ENCODE measurements at regions not wholly inside any gene's neighbourhood (a gene's known extent, or its start where the extent isn't known, plus 50 kb on each side); places are given as distances from the start of the nearest gene placed in this dataset.

DNA sequence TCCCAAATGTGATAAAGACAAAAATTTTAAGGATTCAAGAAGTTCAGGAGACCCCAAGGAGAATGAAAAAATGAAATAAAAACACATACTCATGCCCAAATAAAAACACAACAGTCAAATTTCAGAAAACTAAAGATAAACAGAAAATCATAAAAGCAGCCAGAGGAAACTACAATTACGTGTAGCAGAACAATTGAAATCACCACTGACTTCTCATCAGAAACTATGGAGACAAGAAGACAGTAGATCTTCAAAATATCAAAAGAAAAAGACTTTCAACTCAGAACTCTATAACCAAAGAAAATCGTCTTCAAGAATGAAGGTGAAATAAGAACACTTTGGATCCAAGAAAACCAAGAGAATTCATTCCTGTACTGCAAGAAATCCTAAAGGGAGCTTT lies 54.9 kb downstream of the DIO3 start:
- no peak for DNase-seq
- Histone ChIP-seq H3K27me3 (replicated peaks; ENCODE audit: insufficient read depth, low read length) (peaks cover 50% of the 10 kb centered on the region), H3K36me3 (replicated peaks; ENCODE audit: insufficient read depth, low read length) (no peaks in the 10 kb centered on the region), H3K9me2 (replicated peaks; ENCODE audit: insufficient read depth, low read length) (no peaks in the 10 kb centered on the region), H3K9me3 (replicated peaks; ENCODE audit: insufficient read depth, low read length) (no peaks in the 10 kb centered on the region), H3K4me2 (ENCODE audit: low read depth, low read length) (no peak overlapping the region), H3K4me3 (ENCODE audit: low read length) (no peak overlapping the region), H3K27ac (ENCODE audit: low read length) (no peak overlapping the region), H3F3A (ENCODE audit: insufficient read depth, low read length) (no peaks in the 10 kb centered on the region), H2AFZ (ENCODE audit: low read length) (no peak overlapping the region), H3K9ac (ENCODE audit: low read length) (no peak overlapping the region), H3K79me2 (ENCODE audit: low read length) (no peaks in the 10 kb centered on the region), H3K4me1 (ENCODE audit: low read length) (no peaks in the 10 kb centered on the region), H4K20me1 (ENCODE audit: insufficient read depth, low read length) (no peaks in the 10 kb centered on the region)
- TF ChIP-seq EZH2phosphoT487 (IDR thresholded peaks at IDR 0.05; ENCODE audit: low read length) (no peak), EZH2 (optimal IDR thresholded peaks at IDR 0.05; ENCODE audit: low read depth, low read length) (no peak)
- TF ChIP-seq, protein P1, sequence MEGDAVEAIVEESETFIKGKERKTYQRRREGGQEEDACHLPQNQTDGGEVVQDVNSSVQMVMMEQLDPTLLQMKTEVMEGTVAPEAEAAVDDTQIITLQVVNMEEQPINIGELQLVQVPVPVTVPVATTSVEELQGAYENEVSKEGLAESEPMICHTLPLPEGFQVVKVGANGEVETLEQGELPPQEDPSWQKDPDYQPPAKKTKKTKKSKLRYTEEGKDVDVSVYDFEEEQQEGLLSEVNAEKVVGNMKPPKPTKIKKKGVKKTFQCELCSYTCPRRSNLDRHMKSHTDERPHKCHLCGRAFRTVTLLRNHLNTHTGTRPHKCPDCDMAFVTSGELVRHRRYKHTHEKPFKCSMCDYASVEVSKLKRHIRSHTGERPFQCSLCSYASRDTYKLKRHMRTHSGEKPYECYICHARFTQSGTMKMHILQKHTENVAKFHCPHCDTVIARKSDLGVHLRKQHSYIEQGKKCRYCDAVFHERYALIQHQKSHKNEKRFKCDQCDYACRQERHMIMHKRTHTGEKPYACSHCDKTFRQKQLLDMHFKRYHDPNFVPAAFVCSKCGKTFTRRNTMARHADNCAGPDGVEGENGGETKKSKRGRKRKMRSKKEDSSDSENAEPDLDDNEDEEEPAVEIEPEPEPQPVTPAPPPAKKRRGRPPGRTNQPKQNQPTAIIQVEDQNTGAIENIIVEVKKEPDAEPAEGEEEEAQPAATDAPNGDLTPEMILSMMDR (IDR thresholded peaks at IDR 0.05; ENCODE audit: low read length): no peak

DNA sequence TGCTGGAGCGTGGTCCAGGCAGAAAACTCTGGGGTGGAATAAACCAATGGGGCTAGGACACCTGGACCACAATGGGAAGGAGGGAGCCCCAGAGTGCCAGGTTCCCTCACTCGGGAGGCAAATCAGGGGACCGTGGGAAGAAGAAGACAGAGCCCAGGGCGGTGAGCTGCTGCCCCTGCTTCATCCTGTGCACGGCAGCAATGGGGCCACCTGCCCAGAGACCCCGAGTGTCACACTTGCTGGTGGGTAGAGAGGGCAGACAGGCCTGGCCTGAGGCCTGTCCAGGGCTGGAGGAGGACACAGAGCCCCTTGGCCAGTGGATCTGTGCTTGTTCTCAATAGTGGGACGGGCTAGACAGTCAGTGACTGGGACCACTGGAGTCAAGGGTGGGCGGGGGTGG lies 58.2 kb downstream of the DIO3 start:
- Histone ChIP-seq H3K36me3 (replicated peaks; ENCODE audit: insufficient read depth, low read length) (no peaks in the 10 kb centered on the region), H3K4me3 (ENCODE audit: low read length) (no peak overlapping the region), H3K27me3 (replicated peaks; ENCODE audit: insufficient read depth, low read length) (peaks cover 43% of the 10 kb centered on the region), H3K4me2 (ENCODE audit: low read depth, low read length) (no peak overlapping the region), H3K9me3 (replicated peaks; ENCODE audit: insufficient read depth, low read length) (no peaks in the 10 kb centered on the region), H3K79me2 (ENCODE audit: low read length) (no peaks in the 10 kb centered on the region), H2AFZ (ENCODE audit: low read length) (no peak overlapping the region), H4K20me1 (ENCODE audit: insufficient read depth, low read length) (no peaks in the 10 kb centered on the region), H3K27ac (ENCODE audit: low read length) (no peak overlapping the region), H3K4me1 (ENCODE audit: low read length) (no peaks in the 10 kb centered on the region), H3K9me2 (replicated peaks; ENCODE audit: insufficient read depth, low read length) (no peaks in the 10 kb centered on the region), H3K9ac (ENCODE audit: low read length) (no peak overlapping the region), H3F3A (ENCODE audit: insufficient read depth, low read length) (no peaks in the 10 kb centered on the region)
- TF ChIP-seq EZH2 (optimal IDR thresholded peaks at IDR 0.05; ENCODE audit: low read depth, low read length) (no peak), EZH2phosphoT487 (IDR thresholded peaks at IDR 0.05; ENCODE audit: low read length) (no peak)
- TF ChIP-seq, protein P1 (IDR thresholded peaks at IDR 0.05; ENCODE audit: low read length): no peak
- DNase-seq: no peak

DNA sequence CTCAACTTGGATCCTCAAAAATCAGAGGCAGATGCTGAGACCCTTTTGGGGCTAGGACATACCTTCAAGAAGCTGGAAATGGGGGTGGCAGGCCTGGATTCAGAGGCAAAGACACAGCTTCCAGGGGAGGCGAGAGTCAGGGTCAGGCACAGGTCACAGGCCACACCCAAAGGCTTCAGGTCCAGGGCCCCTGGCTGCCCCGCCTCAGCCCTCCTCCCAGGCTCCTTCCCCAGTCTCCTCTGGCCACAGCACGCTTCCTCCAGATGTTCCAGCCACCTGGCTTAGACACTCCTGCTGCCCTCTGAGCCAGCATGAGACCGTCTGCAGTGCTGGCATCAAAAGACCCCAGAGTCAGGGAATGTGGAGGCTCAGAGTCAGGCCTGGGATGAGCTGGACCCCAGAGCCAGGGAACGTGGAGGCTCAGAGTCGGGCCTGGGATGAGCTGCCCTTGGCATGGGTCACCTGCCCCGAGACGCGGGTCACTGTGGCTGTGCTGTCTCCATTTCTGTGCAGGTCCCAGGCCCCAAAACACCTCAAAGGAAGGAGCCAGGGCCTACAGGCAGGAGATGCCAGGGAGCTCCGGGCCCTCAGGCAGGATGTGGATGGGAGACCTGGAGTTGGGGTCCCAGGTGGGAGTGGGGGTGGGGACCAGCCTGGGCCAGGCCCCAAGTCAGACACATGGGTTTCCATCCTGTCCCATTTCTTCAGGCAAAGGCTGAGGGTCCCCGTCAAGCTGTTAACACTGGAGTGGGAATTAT lies 58.9 kb downstream of the DIO3 start:
- Histone ChIP-seq H3K79me2 (ENCODE audit: low read length) (no peaks in the 10 kb centered on the region), H3F3A (ENCODE audit: insufficient read depth, low read length) (no peaks in the 10 kb centered on the region), H3K27me3 (replicated peaks; ENCODE audit: insufficient read depth, low read length) (peaks cover 36% of the 10 kb centered on the region), H3K9ac (ENCODE audit: low read length) (no peak overlapping the region), H3K4me1 (ENCODE audit: low read length) (no peaks in the 10 kb centered on the region), H3K9me3 (replicated peaks; ENCODE audit: insufficient read depth, low read length) (no peaks in the 10 kb centered on the region), H2AFZ (ENCODE audit: low read length) (no peak overlapping the region), H4K20me1 (ENCODE audit: insufficient read depth, low read length) (no peaks in the 10 kb centered on the region), H3K9me2 (replicated peaks; ENCODE audit: insufficient read depth, low read length) (no peaks in the 10 kb centered on the region), H3K36me3 (replicated peaks; ENCODE audit: insufficient read depth, low read length) (no peaks in the 10 kb centered on the region), H3K4me2 (ENCODE audit: low read depth, low read length) (no peak overlapping the region), H3K4me3 (ENCODE audit: low read length) (no peak overlapping the region), H3K27ac (ENCODE audit: low read length) (no peak overlapping the region)
- DNase-seq: no peak
- TF ChIP-seq EZH2 (optimal IDR thresholded peaks at IDR 0.05; ENCODE audit: low read depth, low read length) (no peak), EZH2phosphoT487 (IDR thresholded peaks at IDR 0.05; ENCODE audit: low read length) (no peak)
- TF ChIP-seq, protein P1 (IDR thresholded peaks at IDR 0.05; ENCODE audit: low read length): no peak
